ENCODE measurements at regions not wholly inside any gene's neighbourhood (a gene's known extent, or its start where the extent isn't known, plus 50 kb on each side); places are given as distances from the start of the nearest gene placed in this dataset.

DNA sequence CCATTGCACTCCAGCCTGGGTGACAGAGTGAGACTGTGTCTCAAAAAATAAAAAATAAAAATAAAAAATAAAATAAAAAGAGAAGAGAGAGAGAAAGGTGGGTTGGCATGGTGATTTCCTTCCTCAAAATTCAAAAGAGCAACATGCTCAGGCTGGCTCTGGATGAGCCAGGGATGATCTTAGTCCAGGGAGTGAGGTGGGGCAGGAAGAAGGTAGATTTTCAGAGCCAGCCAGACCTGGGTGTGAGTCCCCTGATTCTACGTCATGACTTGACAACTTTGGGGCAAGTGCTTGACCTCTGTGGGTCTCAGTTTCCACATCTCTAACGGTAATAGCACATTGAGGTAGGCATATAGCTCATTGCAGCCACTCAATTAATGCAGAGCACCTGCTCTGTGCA, 109.4 kb upstream of the CTBP2 start:
- no peak overlapping the region for H3K27ac ChIP-seq
- TF ChIP-seq, protein P1, sequence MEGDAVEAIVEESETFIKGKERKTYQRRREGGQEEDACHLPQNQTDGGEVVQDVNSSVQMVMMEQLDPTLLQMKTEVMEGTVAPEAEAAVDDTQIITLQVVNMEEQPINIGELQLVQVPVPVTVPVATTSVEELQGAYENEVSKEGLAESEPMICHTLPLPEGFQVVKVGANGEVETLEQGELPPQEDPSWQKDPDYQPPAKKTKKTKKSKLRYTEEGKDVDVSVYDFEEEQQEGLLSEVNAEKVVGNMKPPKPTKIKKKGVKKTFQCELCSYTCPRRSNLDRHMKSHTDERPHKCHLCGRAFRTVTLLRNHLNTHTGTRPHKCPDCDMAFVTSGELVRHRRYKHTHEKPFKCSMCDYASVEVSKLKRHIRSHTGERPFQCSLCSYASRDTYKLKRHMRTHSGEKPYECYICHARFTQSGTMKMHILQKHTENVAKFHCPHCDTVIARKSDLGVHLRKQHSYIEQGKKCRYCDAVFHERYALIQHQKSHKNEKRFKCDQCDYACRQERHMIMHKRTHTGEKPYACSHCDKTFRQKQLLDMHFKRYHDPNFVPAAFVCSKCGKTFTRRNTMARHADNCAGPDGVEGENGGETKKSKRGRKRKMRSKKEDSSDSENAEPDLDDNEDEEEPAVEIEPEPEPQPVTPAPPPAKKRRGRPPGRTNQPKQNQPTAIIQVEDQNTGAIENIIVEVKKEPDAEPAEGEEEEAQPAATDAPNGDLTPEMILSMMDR (conservative IDR thresholded peaks at IDR 0.05) = no peak

DNA sequence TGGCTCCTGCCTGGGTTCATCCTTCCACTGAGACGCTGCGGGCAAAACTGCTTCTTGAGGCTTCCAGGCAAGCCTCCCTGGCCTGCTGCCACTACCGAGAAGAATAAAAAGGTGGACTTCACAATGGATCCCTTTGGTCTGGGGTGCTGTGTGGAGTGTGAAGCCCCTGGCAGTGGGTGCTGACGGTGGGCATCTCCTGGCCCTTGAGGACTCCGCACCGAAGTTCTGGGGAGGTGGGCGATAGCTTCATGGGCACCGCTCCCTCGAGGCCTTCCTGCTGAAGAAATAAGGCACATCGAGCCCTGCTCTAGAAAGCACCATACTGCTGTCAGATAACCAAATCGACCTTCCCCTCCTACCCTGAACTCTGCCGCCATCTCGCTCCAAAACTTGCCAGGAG, 106.6 kb upstream of the CTBP2 start:
- TF ChIP-seq, protein P1 (conservative IDR thresholded peaks at IDR 0.05) = no peak
- H3K27ac ChIP-seq = no peak overlapping the region

DNA sequence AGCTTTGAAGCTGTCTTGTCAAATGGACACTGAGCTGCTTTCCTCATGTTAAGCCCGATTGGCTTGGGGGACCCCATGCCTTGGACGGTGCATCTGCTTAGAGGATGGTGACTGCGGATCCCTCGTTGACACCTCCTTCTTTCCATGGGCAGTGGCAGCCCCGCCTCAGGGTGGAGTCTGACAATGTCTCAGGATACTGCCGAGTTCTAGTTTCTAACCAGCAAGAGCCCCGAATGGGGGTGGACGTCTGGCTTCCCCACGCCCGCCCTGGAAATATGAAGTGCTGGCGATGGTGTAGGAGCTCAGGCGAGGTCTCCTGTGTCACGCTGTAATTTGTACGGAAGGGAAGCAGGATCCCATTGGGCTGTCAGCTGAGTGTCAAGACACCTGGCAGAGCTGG, 106.2 kb upstream of the CTBP2 start:
- TF ChIP-seq, protein P1 (conservative IDR thresholded peaks at IDR 0.05) = no peak
- no peak overlapping the region for H3K27ac ChIP-seq

DNA sequence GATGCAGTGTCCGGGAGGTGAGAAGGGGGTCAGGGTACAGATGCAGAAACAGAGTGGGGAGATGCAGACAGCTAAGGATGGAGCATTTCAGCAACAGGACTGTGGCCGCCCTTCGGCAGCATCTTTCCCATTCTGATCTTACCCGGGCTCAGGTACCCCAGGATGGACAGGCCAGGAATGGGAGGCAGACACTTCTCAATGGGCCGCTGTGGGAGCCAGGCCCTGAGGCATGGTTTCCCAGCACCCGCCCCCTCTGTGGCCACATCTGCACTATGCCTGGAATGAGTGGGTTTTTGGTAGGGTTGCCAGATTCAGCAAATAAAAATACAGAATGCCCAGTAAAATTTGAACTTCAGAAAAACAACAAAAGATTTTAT, 105.2 kb upstream of the CTBP2 start:
- no peak overlapping the region for H3K27ac ChIP-seq
- TF ChIP-seq, protein P1 (conservative IDR thresholded peaks at IDR 0.05) = no peak

DNA sequence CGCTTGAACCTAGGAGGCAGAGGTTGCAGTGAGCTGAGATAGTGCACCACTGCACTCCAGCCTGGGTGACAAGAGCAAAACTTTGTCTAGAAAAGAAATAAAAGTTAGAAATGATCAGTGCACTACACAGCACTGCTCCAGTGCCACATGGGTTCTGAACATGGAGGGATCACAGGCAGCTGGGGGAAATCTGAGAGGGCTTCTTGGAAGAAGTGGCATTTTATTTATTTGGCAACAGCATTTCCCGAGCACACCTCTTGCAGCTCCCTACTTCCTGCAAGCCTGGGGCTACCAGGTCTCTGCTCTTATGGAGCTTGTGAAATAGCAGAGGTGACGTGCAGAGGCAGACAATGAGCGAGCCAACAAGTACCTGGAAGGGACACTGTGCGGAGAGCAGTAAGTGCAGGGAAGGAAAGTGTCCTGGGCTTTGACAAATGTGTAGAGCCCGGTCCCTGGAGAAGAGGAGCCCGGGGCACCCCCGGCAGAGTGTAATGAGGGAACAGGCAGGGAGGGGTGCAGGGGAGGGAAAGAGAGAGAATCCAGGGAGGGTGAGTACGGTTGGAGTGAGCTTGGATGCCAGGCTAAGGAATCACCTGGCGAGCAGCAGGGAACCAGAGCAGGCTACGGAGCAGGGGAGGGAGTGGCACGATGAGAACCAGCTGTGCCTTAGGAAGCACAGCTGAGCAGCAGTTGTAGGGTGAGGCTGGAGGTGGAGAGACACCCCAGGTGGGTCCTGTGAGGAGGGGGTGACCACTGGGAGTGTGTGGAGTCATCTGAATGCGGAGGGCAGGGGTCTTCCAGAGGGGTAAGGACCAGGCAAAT, 104.6 kb upstream of the CTBP2 start:
- H3K27ac ChIP-seq = no peak overlapping the region
- TF ChIP-seq, protein P1 (conservative IDR thresholded peaks at IDR 0.05) = no peak

DNA sequence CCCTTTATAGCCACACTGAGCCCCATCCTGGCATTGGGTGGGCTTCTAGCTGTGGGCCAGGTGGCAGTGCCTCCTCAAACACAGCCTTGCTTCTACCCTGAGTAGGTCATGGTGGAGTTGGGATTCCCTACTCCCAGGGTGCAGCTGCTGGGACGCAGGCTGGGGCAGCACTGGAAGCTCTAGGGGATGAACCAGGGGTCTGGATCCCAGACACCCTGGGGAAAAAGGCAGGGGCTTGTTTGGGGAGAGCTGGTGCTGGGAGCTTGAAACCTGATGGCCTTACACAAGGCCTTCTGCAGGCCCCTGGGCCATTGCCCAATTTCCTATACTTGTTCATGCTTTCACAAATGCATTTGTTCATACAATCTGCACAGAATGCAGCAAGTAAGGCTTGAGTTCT, 103.7 kb upstream of the CTBP2 start:
- TF ChIP-seq, protein P1 (conservative IDR thresholded peaks at IDR 0.05) = no peak
- H3K27ac ChIP-seq = no peak overlapping the region

DNA sequence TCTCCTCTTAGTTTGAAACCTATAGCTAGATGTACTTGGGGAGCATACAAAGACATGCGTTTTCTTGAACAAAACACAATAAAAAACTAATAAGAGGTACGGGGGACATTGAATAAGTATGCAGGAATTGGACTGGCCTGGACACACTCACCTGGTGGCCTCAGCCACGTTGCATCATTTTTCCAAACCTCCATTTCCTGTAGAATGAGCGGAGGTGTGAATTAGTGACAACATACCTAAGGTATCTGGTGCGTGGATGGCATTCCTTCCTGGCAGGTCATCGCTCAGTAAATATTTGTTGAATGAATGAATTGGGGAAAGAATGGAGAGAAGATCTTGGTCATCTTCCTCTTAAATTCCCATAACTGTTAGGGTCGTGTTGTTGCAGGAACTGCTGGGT, 103.2 kb upstream of the CTBP2 start:
- H3K27ac ChIP-seq = no peak overlapping the region
- TF ChIP-seq, protein P1 (conservative IDR thresholded peaks at IDR 0.05) = no peak

Data from VCaP (cell line).